ENCODE measurements at regions not wholly inside any gene's neighbourhood (a gene's known extent, or its start where the extent isn't known, plus 50 kb on each side); places are given as distances from the start of the nearest gene placed in this dataset.
"Not testable (repeated sequence)": the region's sequence is repeated elsewhere in the genome, so short reads cannot be mapped to it uniquely, and the experiment has no call there.

DNA sequence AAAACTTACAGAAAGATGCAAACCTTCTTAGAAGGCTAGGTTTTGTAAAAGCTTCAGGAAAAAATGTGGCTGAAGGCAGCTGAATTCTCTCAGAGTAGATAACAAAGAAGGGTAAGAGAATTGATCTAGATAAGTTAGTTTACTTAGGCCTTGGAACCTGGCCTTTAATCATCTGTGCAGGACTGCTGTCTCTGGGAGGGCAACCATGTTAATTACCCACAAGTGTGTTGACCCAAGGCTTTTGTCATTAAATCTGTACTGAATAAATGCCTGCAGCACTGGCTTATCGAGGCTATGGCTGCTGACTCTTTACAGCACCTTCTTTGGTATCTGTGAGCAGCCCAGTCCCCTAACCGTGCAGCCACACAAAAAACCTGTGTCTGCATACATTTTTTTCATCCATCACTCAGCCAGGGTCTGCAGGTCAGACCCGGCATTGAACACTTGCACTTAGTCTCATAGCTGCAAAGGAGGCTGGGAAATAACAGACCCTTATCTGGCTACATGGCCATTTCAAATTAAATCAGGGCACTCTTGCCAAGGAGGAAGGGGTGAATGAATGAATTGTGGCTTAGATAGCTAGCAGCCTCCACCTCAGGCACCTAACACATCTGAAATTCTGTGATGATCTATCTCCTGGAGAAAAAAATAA, 86.4 kb upstream of the EPCAM start (continued):
- TF ChIP-seq, protein P1, sequence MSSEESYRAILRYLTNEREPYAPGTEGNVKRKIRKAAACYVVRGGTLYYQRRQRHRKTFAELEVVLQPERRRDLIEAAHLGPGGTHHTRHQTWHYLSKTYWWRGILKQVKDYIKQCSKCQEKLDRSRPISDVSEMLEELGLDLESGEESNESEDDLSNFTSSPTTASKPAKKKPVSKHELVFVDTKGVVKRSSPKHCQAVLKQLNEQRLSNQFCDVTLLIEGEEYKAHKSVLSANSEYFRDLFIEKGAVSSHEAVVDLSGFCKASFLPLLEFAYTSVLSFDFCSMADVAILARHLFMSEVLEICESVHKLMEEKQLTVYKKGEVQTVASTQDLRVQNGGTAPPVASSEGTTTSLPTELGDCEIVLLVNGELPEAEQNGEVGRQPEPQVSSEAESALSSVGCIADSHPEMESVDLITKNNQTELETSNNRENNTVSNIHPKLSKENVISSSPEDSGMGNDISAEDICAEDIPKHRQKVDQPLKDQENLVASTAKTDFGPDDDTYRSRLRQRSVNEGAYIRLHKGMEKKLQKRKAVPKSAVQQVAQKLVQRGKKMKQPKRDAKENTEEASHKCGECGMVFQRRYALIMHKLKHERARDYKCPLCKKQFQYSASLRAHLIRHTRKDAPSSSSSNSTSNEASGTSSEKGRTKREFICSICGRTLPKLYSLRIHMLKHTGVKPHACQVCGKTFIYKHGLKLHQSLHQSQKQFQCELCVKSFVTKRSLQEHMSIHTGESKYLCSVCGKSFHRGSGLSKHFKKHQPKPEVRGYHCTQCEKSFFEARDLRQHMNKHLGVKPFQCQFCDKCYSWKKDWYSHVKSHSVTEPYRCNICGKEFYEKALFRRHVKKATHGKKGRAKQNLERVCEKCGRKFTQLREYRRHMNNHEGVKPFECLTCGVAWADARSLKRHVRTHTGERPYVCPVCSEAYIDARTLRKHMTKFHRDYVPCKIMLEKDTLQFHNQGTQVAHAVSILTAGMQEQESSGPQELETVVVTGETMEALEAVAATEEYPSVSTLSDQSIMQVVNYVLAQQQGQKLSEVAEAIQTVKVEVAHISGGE (CRISPR knock-in tag; IDR thresholded peaks at IDR 0.05) = no peak
- TF ChIP-seq SMAD1 (IDR thresholded peaks at IDR 0.05; ENCODE audit: low read depth, partially characterized antibody) (no peak), MEF2A (IDR thresholded peaks at IDR 0.05; ENCODE audit: insufficient read depth, low read depth, low read length) (no peak), GATAD2B (conservative IDR thresholded peaks at IDR 0.05; ENCODE audit: low read depth) (no peak), ZNF207 (IDR thresholded peaks at IDR 0.05; ENCODE audit: borderline replicate concordance) (no peak)
- TF ChIP-seq, protein P2, sequence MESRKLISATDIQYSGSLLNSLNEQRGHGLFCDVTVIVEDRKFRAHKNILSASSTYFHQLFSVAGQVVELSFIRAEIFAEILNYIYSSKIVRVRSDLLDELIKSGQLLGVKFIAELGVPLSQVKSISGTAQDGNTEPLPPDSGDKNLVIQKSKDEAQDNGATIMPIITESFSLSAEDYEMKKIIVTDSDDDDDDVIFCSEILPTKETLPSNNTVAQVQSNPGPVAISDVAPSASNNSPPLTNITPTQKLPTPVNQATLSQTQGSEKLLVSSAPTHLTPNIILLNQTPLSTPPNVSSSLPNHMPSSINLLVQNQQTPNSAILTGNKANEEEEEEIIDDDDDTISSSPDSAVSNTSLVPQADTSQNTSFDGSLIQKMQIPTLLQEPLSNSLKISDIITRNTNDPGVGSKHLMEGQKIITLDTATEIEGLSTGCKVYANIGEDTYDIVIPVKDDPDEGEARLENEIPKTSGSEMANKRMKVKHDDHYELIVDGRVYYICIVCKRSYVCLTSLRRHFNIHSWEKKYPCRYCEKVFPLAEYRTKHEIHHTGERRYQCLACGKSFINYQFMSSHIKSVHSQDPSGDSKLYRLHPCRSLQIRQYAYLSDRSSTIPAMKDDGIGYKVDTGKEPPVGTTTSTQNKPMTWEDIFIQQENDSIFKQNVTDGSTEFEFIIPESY (IDR thresholded peaks at IDR 0.05) = no peak

DNA sequence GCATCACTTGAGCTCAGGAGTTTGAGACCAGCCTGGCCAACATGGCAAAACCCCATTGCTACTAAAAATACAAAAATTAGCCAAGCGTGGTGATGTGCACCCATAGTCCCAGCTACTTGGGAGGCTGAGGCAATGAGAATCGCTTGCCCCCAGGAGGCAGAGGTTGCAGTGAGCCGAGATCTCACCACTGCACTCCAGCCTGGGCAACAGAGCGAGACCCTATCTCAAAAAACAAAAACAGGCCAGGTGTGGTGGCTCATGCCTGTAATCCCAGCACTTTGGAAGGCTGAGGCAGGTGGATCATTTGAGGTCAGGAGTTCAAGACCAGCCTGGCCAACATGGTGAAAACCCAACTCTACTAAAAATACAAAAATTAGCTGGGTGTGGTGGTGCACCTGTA, 89.6 kb upstream of the EPCAM start:
- ATAC-seq; H3K27me3 ChIP-seq (replicated peaks in 1 of 2; ENCODE audit: control insufficient read depth in 2 of 2, insufficient read depth in 2 of 2, low read length in 1 of 2); FAIRE-seq; H3K79me2 ChIP-seq (ENCODE audit: control insufficient read depth, insufficient read depth, low read length); H4K20me1 ChIP-seq (ENCODE audit: control insufficient read depth, insufficient read depth); POLR2A ChIA-PET; H3K9me3 ChIP-seq (replicated peaks; ENCODE audit: control insufficient read depth, insufficient read depth, low read length); H3K4me3 ChIP-seq; H3K27ac ChIP-seq (ENCODE audit: control insufficient read depth, insufficient read depth); in situ Hi-C loops (cut with MboI); H3K36me3 ChIP-seq (ENCODE audit: control insufficient read depth in 2 of 2, insufficient read depth in 2 of 2, low read length in 1 of 2); BruUV-seq (replicated peaks); DNase-seq (ENCODE audit: low read depth, low spot score); H2AFZ ChIP-seq (ENCODE audit: control insufficient read depth, low read depth, low read length); H3K4me2 ChIP-seq (ENCODE audit: control insufficient read depth, insufficient read depth); H3K9ac ChIP-seq (ENCODE audit: control insufficient read depth, insufficient read depth, low read length); H3K4me1 ChIP-seq (ENCODE audit: control insufficient read depth, insufficient read depth, low read length); RAD21 ChIA-PET (ENCODE audit: unreplicated experiment): not testable (repeated sequence)
- ChIA-PET CTCF (interaction anchor here (1.0 to 1.4 kb wide), 2 partner anchors 34 to 44 kb away, joined by 3 read pairs; no protein-coding TSS in a partner anchor), SMC1A (ENCODE audit: uncharacterized antibody, unreplicated experiment) (interaction anchor here (2.2 to 12.0 kb wide), 2 partner anchors 22 to 31 kb away, joined by 8 to 134 read pairs; no protein-coding TSS in a partner anchor)
- 54% methylated on average over 4 of the region's 4 CpGs for WGBS (ENCODE audit: insufficient coverage, insufficient replicate concordance, low lambda C conversion rate, missing lambda C conversion rate)
- intact Hi-C loops (cut with micrococcal nuclease; ENCODE audit: unreplicated experiment) = loop anchor here (1.0 kb wide), 1 partner anchor 31 kb away; no protein-coding TSS in a partner anchor

Data from GM12878 (cell line).